ENCODE measurements at regions not wholly inside any gene's neighbourhood (a gene's known extent, or its start where the extent isn't known, plus 50 kb on each side); places are given as distances from the start of the nearest gene placed in this dataset.

DNA sequence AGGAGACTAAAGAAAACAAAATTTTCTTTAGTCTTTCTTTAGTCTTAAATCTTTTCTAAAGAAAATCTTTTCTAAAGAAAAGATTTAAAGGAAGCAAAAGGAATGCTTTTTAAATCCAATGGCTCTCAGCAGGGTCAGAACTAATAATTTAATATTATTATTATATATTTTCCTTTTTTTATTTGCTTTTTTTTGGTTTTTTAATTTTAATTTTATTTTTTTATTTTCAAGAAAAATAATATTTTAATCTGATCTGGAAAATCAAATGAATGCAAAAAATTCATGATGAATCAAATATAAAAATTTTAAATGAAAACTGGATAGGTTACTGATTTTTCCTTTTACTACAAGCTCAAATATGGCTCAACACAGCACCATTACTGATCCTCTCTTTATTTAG, 70.7 kb upstream of the HECW1 start:
- TF ChIP-seq MYC (IDR thresholded peaks at IDR 0.05; ENCODE audit: low read depth, low read length) (no peak), POLR2A (IDR thresholded peaks at IDR 0.05; ENCODE audit: low read depth, low read length) (no peak), EZH2 (IDR thresholded peaks at IDR 0.05; ENCODE audit: borderline replicate concordance, low read depth, low read length, severe bottlenecking) (no peak), POLR2AphosphoS5 (IDR thresholded peaks at IDR 0.05; ENCODE audit: insufficient read depth, low read depth, low read length) (no peak), JUN (IDR thresholded peaks at IDR 0.05; ENCODE audit: borderline replicate concordance, insufficient read depth, insufficient read length, low read depth) (no peak), FOS (IDR thresholded peaks at IDR 0.05; ENCODE audit: borderline replicate concordance, insufficient read depth, low read length) (no peak), GATA2 (IDR thresholded peaks at IDR 0.05; ENCODE audit: insufficient read depth, insufficient read length, low read depth, low read length) (no peak)
- TF ChIP-seq, protein P1, sequence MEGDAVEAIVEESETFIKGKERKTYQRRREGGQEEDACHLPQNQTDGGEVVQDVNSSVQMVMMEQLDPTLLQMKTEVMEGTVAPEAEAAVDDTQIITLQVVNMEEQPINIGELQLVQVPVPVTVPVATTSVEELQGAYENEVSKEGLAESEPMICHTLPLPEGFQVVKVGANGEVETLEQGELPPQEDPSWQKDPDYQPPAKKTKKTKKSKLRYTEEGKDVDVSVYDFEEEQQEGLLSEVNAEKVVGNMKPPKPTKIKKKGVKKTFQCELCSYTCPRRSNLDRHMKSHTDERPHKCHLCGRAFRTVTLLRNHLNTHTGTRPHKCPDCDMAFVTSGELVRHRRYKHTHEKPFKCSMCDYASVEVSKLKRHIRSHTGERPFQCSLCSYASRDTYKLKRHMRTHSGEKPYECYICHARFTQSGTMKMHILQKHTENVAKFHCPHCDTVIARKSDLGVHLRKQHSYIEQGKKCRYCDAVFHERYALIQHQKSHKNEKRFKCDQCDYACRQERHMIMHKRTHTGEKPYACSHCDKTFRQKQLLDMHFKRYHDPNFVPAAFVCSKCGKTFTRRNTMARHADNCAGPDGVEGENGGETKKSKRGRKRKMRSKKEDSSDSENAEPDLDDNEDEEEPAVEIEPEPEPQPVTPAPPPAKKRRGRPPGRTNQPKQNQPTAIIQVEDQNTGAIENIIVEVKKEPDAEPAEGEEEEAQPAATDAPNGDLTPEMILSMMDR (IDR thresholded peaks at IDR 0.05; ENCODE audit: extremely low read depth in 1 of 2, insufficient read depth in 1 of 2, low read depth in 1 of 2, low read length in 2 of 2): no peak
- TF ChIP-seq, protein P2, sequence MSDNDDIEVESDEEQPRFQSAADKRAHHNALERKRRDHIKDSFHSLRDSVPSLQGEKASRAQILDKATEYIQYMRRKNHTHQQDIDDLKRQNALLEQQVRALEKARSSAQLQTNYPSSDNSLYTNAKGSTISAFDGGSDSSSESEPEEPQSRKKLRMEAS (IDR thresholded peaks at IDR 0.05; ENCODE audit: insufficient read depth, insufficient read length): no peak

Measured in endothelial cell of umbilical vein (primary cell).